ENCODE measurements at regions not wholly inside any gene's neighbourhood (a gene's known extent, or its start where the extent isn't known, plus 50 kb on each side); places are given as distances from the start of the nearest gene placed in this dataset.
"Not testable (repeated sequence)": the region's sequence is repeated elsewhere in the genome, so short reads cannot be mapped to it uniquely, and the experiment has no call there.

GRCh38 chr12:5308996-5309395 is 122.9 kb upstream of the NTF3 start:
- no peak for DNase-seq (ENCODE audit: low read depth)

GRCh38 chr12:5309654-5310053 is 122.3 kb upstream of the NTF3 start:
- DNase-seq (ENCODE audit: low read depth): no peak

- DNase-seq (ENCODE audit: low read depth): no peak
Measured at GRCh38 chr12:5310151-5310550, 121.8 kb upstream of the NTF3 start.

GRCh38 chr12:5317556-5317955 is 114.4 kb upstream of the NTF3 start:
- no peak for DNase-seq (ENCODE audit: low read depth)

- peak; percentile 51 for DNase-seq (ENCODE audit: low read depth)
Measured at GRCh38 chr12:5318874-5319273, 113.0 kb upstream of the NTF3 start.

GRCh38 chr12:5328669-5329517 is 103.0 kb upstream of the NTF3 start:
- no peak for DNase-seq (ENCODE audit: low read depth)

- DNase-seq (ENCODE audit: low read depth): no peak
Measured at GRCh38 chr12:5332551-5332950, 99.4 kb upstream of the NTF3 start.

- DNase-seq (ENCODE audit: low read depth): no peak
Measured at GRCh38 chr12:5333096-5333495, 98.8 kb upstream of the NTF3 start.

- no peak for DNase-seq (ENCODE audit: low read depth)
Measured at GRCh38 chr12:5335069-5335468, 96.8 kb upstream of the NTF3 start.

- DNase-seq (ENCODE audit: low read depth): not testable (repeated sequence)
Measured at GRCh38 chr12:5341086-5341485, 90.8 kb upstream of the NTF3 start.

GRCh38 chr12:5343711-5344110 is 88.2 kb upstream of the NTF3 start:
- no peak for DNase-seq (ENCODE audit: low read depth)

- DNase-seq (ENCODE audit: low read depth): no peak
Measured at GRCh38 chr12:5344131-5344530, 87.8 kb upstream of the NTF3 start.

- no peak for DNase-seq (ENCODE audit: low read depth)
Measured at GRCh38 chr12:5345534-5345933, 86.4 kb upstream of the NTF3 start.

GRCh38 chr12:5348057-5348456 is 83.9 kb upstream of the NTF3 start:
- DNase-seq (ENCODE audit: low read depth): no peak

GRCh38 chr12:5348491-5348890 is 83.4 kb upstream of the NTF3 start:
- no peak for DNase-seq (ENCODE audit: low read depth)

GRCh38 chr12:5364036-5364770 is 67.7 kb upstream of the NTF3 start:
- no peak for DNase-seq (ENCODE audit: low read depth)

GRCh38 chr12:5369298-5369697 is 62.6 kb upstream of the NTF3 start:
- DNase-seq (ENCODE audit: low read depth): no peak

- DNase-seq (ENCODE audit: low read depth): no peak
Measured at GRCh38 chr12:5371631-5372030, 60.3 kb upstream of the NTF3 start.

- DNase-seq (ENCODE audit: low read depth): no peak
Measured at GRCh38 chr12:5374713-5375112, 57.2 kb upstream of the NTF3 start.

GRCh38 chr12:5375547-5376295 is 56.2 kb upstream of the NTF3 start:
- DNase-seq (ENCODE audit: low read depth): no peak

GRCh38 chr12:5376591-5377207 is 55.2 kb upstream of the NTF3 start:
- no peak for DNase-seq (ENCODE audit: low read depth)

GRCh38 chr12:5377997-5378592 is 53.8 kb upstream of the NTF3 start:
- peak; percentile 36 for DNase-seq (ENCODE audit: low read depth)

Measured in renal cortical epithelial cell (primary cell).